CD4-positive, alpha-beta T cell treated with Interleukin-17A for 1 hour (primary cell): ENCODE measurements at regions not wholly inside any gene's neighbourhood (a gene's known extent, or its start where the extent isn't known, plus 50 kb on each side); places are given as distances from the start of the nearest gene placed in this dataset.

Source experiments
- DNase-seq: peaks from one replicate; pipeline ENCODE4 v3.0.0-alpha.2; 2020

- no peak for DNase-seq
Measured at GRCh38 chr1:187454010-187454409, 625.3 kb downstream of the PLA2G4A start.

GRCh38 chr1:187456446-187456845, 627.7 kb downstream of the PLA2G4A start:
- DNase-seq = no peak

- DNase-seq = no peak
Measured at GRCh38 chr1:187460093-187460492, 631.3 kb downstream of the PLA2G4A start.

- DNase-seq = no peak
Measured at GRCh38 chr1:187464320-187464719, 635.6 kb downstream of the PLA2G4A start.

DNA sequence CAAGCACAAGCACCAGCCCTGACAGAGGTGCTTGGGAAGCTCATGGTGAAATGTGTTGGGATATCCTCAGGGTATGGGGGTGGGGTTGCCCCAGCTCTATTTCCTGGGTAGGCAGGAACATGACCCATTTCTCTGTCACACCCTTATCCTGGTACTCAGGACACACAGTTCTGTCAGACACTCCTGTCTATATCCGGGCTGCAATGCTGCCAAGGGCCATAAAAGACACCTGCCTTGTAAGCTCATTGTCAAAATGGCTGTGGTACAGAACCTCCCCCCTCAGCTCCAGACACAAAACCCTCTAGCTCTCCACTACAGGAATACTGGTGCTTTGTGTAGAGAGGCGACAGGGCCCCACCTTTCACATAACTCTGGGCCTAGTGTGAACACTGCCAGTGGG, 636.7 kb downstream of the PLA2G4A start:
- DNase-seq = no peak

DNA sequence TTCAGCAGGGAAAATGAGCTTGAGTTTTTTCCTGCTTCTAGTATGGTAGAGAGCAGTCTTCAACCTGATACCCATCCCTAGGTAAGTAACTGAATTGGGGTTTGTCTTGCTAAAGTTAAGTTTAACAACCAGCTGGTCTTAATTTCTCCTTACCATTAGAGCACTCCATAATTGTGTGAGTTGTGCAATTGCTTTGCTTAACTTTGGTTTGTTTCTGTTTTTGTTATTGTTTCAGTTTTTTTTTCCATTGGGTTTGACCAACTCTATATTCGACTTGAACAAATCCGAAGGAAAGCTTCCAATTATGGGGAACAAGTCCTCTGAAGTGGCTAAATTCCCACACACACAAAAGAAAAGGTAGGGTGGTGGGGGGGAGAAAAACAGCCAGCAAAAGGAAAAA, 641.1 kb downstream of the PLA2G4A start:
- DNase-seq = no peak

DNA sequence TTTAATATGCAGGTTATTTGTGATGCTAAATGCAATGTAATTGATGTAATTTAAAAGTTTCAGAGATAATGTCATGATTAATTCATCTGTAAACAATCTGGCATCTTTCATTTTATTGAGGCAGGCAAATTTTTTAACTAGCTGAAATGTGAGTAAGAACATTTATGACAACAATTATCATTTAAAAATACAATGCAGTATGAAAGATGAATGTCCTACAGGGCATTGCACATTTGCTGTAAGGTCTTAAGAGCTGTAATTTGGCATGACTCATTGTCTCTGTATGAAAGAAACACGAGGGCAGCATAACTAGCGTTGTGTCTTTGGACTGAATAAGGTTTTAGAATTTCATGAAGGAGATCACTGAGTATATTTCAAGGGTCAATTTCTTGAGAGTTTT, 642.8 kb downstream of the PLA2G4A start:
- DNase-seq = no peak

DNA sequence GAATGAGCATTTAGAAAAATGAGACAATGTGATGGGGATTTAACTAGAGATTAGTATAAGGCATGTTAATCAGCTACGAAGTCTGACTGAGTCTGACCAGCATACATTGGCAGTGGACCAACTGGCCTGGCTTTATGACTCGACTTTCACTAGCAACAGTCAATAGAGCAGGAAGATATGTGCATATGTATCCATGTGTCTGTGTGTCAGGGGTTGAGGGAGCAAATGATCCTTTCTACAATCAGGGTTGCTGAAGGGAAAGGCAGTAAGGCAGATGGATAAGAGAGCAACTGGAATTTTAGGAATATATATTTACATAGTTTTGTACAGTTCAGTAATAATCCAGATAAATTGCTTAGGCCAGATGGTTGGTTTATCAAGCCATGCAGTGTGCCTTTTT, 645.6 kb downstream of the PLA2G4A start:
- DNase-seq = no peak

DNA sequence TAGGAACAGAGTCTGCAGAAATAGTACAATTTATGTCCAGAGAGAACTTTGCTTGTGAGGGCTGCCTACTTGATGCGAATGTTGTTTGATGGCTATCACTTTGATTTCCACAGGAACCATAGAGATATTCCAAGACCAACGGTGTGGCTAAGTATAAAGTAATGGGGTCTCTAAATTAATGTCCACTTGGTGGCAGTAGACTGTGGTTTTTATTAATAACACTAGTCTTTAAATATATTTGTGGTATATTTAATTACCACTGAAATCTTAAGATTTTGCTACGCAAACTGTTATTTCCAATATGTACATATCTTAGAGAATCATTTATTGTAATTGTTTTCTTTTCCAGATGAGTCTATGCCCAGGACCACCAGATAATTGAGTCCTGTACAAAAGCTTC, 647.9 kb downstream of the PLA2G4A start:
- DNase-seq = no peak

GRCh38 chr1:187477103-187477502, 648.4 kb downstream of the PLA2G4A start:
- DNase-seq = no peak

- DNase-seq = no peak
Measured at GRCh38 chr1:187477535-187477934, 648.8 kb downstream of the PLA2G4A start.

GRCh38 chr1:187481581-187482148, 652.9 kb downstream of the PLA2G4A start:
- no peak for DNase-seq

DNA sequence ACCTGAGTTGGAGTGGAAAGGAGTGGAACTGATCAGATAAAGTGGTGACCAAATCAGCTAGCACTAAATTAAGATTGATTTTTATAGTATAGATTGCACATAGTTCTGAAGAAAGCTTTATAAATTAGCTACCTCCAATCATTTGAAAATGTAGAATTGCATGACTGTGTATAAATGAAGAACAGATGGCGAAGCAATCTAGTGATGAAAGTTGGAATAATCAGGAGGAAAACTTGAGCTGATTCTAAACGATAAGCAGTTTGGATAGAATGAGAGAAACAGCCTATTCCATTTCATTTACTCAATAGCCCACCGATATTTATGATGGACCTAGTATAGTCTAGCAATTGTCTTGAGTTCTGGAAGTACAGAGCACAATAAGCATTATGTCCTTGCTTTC, 661.5 kb downstream of the PLA2G4A start:
- no peak for DNase-seq

- DNase-seq = no peak
Measured at GRCh38 chr1:187491082-187491720, 662.5 kb downstream of the PLA2G4A start.

- no peak for DNase-seq
Measured at GRCh38 chr1:187498028-187498427, 669.3 kb downstream of the PLA2G4A start.

DNA sequence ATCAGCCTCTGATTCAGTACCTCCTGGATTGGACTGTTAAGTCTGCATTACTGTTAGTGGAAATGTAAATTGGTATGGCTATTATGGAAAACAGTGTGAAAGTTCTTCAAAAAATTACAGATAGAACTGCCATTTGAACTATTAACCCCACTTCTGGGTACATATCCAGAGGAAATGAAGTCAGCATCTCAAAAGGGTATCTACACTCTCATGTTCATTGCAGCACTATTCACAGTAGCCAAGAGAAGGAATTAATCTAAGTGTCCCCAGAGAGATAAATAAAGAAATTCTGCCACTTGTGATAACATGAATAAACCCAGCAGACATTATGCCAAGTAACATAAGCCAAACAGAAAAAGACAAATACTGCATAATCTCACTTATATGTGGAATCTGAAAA, 676.0 kb downstream of the PLA2G4A start:
- no peak for DNase-seq

- no peak for DNase-seq
Measured at GRCh38 chr1:187509091-187509490, 680.3 kb downstream of the PLA2G4A start.

DNA sequence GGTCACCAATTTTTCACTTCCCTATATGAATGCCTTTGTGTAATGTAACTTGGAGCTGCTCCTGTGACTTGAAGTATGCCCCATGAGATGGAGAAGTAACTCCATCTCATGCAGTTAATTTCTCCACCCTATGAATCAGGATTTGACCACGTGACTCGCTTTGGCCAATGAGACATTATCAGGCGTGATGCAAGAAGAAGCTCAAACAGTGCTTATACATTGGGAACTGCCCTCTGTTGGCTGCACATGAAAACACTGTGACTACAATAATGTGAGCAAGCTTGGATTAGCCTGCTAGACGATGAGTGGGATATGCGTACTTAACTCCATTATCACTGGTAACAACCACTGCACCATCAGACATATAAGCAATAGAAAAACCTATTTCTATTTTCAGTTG, 684.4 kb downstream of the PLA2G4A start:
- DNase-seq = no peak

GRCh38 chr1:187514110-187514509, 685.4 kb downstream of the PLA2G4A start:
- DNase-seq = no peak

- no peak for DNase-seq
Measured at GRCh38 chr1:187516874-187517273, 688.1 kb downstream of the PLA2G4A start.

GRCh38 chr1:187517546-187517945, 688.8 kb downstream of the PLA2G4A start:
- no peak for DNase-seq

DNA sequence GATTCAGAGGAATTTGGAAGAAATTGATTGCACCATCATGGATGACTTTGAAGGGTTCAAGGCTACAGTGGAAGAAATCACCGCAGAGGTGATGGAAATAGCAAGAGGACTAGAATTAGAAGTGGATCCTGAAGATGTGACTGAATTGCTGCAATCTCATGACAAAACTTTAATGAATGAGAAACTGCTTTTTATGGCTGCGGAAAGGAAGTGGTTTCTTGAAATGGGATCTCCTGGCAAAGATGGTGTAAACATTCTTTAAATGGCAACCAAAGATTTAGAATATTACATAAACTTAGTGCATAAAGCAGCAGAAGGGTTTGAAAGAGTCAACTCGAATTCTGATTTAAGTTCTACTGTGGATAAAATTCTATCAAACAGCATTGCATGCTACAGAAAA, 698.6 kb downstream of the PLA2G4A start:
- no peak for DNase-seq

- no peak for DNase-seq
Measured at GRCh38 chr1:187537936-187538335, 709.2 kb downstream of the PLA2G4A start.

- no peak for DNase-seq
Measured at GRCh38 chr1:187549540-187549939, 720.8 kb downstream of the PLA2G4A start.

DNA sequence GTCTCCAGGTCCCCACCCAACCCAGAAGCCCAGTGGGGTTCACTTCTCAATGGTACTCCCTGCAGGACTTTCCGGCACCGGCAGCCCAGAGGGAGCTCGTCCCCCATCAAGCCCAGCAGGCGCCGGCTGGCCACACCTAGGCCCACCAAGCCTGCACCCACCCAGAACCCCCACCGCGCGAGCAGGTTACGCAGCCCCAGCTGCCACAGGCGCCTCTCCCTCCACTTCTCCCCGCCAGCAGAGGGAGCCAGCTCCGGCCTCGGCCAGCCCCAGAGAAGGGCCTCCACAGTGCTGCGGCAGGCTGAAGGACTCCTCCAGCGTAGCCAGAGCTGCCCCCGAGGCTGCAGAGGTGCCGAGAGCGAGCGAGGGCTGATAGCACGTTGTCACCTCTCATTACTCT, 722.3 kb downstream of the PLA2G4A start:
- DNase-seq = no peak
